SK-N-SH treated with all-trans-retinoic acid at 6 μM for 48 hours (cell line): ENCODE measurements at regions not wholly inside any gene's neighbourhood (a gene's known extent, or its start where the extent isn't known, plus 50 kb on each side); places are given as distances from the start of the nearest gene placed in this dataset.

ENCODE experiments used
- CSRNP3 ChIP-seq: fragments of 250-450 bp; sonication (Bioruptor Pico); IDR thresholded peaks from 2 replicates; pipeline ENCODE4 v1.5.1; 2021; ENCODE audit warnings: mild to moderate bottlenecking, moderate library complexity
- GLIS3 ChIP-seq: fragments of 250-450 bp; sonication (Bioruptor Pico); IDR thresholded peaks from 2 replicates; pipeline ENCODE4 v1.5.0; 2020; ENCODE audit warnings: mild to moderate bottlenecking, moderate library complexity
- ISL1 ChIP-seq: fragments of 250-450 bp; sonication (Bioruptor Pico); IDR thresholded peaks from 2 replicates; pipeline ENCODE4 v2.1.2; 2022; ENCODE audit warnings: mild to moderate bottlenecking, moderate library complexity
- OSR1 ChIP-seq: fragments of 250-450 bp; sonication (Bioruptor Pico); IDR thresholded peaks from 2 replicates; pipeline ENCODE4 v1.8.0; 2022; ENCODE audit warnings: moderate library complexity, mild to moderate bottlenecking, inconsistent platforms
- PPARA ChIP-seq: fragments of 250-450 bp; sonication (Bioruptor Pico); IDR thresholded peaks from 2 replicates; pipeline ENCODE4 v1.5.0; 2020; ENCODE audit warnings: mild to moderate bottlenecking, borderline replicate concordance
- RARB ChIP-seq: fragments of 250-450 bp; sonication (Bioruptor Pico); IDR thresholded peaks from 2 replicates; pipeline ENCODE4 v1.8.0; 2021; ENCODE audit warnings: mild to moderate bottlenecking, moderate library complexity
- SNAI2 ChIP-seq: fragments of 250-450 bp; sonication (Bioruptor Pico); IDR thresholded peaks from 2 replicates; pipeline ENCODE4 v1.5.0; 2020; ENCODE audit warnings: mild to moderate bottlenecking, moderate library complexity
- ZC3H10 ChIP-seq: fragments of 250-450 bp; sonication (Bioruptor Pico); IDR thresholded peaks from 2 replicates; pipeline ENCODE4 v1.5.1; 2021; ENCODE audit warnings: mild to moderate bottlenecking, moderate library complexity
- ZFP30 ChIP-seq: fragments of 450-650 bp; formaldehyde crosslinking; IDR thresholded peaks from 2 replicates; pipeline ENCODE4 v1.5.0; 2022; ENCODE audit warnings: mild to moderate bottlenecking, moderate library complexity
- ZNF565 ChIP-seq: fragments of 450-650 bp; formaldehyde crosslinking; conservative IDR thresholded peaks from 2 replicates; pipeline ENCODE4 v1.5.0; 2020; ENCODE audit warnings: low read depth, mild to moderate bottlenecking, moderate library complexity
- ZNF8 ChIP-seq: fragments of 450-650 bp; formaldehyde crosslinking; IDR thresholded peaks from 2 replicates; pipeline ENCODE4 v1.5.0; 2020; ENCODE audit warnings: mild to moderate bottlenecking, moderate library complexity
- TF ChIP-seq, protein P1 (sequence below): fragments of 250-450 bp; sonication (Bioruptor Pico); IDR thresholded peaks from 2 replicates; pipeline ENCODE4 v1.8.0; 2020; ENCODE audit warnings: mild to moderate bottlenecking, moderate library complexity, borderline replicate concordance
- TF ChIP-seq, protein P2 (sequence below): fragments of 250-450 bp; sonication (Bioruptor Pico); IDR thresholded peaks from 2 replicates; pipeline ENCODE4 v1.5.1; 2020; ENCODE audit warnings: low read depth, mild to moderate bottlenecking, moderate library complexity

GRCh38 chr3:55147856-55148720, 220.2 kb upstream of the LRTM1 start:
- TF ChIP-seq CSRNP3 (no peak), OSR1 (no peak), ISL1 (CRISPR knock-in tag) (peak; percentile 55), ZNF8 (CRISPR knock-in tag) (no peak), SNAI2 (CRISPR knock-in tag) (no peak), GLIS3 (CRISPR knock-in tag) (no peak), ZFP30 (CRISPR knock-in tag) (no peak), ZNF565 (no peak), RARB (CRISPR knock-in tag) (no peak), ZC3H10 (CRISPR knock-in tag) (no peak), PPARA (no peak)
- TF ChIP-seq, protein P1, sequence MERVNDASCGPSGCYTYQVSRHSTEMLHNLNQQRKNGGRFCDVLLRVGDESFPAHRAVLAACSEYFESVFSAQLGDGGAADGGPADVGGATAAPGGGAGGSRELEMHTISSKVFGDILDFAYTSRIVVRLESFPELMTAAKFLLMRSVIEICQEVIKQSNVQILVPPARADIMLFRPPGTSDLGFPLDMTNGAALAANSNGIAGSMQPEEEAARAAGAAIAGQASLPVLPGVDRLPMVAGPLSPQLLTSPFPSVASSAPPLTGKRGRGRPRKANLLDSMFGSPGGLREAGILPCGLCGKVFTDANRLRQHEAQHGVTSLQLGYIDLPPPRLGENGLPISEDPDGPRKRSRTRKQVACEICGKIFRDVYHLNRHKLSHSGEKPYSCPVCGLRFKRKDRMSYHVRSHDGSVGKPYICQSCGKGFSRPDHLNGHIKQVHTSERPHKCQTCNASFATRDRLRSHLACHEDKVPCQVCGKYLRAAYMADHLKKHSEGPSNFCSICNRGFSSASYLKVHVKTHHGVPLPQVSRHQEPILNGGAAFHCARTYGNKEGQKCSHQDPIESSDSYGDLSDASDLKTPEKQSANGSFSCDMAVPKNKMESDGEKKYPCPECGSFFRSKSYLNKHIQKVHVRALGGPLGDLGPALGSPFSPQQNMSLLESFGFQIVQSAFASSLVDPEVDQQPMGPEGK (CRISPR knock-in tag), result no peak
- TF ChIP-seq, protein P2, sequence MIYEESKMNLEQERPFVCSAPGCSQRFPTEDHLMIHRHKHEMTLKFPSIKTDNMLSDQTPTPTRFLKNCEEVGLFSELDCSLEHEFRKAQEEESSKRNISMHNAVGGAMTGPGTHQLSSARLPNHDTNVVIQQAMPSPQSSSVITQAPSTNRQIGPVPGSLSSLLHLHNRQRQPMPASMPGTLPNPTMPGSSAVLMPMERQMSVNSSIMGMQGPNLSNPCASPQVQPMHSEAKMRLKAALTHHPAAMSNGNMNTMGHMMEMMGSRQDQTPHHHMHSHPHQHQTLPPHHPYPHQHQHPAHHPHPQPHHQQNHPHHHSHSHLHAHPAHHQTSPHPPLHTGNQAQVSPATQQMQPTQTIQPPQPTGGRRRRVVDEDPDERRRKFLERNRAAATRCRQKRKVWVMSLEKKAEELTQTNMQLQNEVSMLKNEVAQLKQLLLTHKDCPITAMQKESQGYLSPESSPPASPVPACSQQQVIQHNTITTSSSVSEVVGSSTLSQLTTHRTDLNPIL (CRISPR knock-in tag), result no peak
